ENCODE measurements at regions not wholly inside any gene's neighbourhood (a gene's known extent, or its start where the extent isn't known, plus 50 kb on each side); places are given as distances from the start of the nearest gene placed in this dataset.

DNA sequence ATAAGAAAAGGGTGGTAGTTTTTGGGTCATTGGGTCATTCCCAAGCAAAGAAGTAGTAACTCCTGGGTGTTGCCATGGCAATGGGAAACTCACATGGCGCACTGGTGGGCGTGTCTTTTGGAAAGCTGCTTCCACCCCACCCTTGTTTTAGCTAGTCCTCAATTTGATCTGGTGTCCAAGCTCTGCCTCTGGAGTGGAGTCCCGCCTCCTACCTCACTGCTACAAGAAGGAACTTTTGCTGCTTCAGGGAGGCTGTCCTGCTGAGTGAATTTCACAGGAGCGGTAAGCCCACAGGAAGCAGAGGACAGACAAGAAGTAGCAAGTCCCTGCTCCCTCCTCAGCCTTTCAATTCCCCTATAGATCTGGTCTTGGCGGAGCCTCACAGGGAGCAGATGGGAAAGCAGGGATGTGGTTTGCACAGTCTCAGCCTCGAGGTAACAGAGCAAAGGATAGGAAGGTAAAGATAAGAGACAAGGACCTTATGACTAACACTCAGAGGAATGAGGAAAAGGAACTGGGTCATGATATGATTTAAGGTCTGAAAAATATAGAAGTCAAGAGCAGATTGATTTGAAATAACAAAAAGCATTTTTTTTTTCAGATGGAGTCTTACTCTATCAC lies 700.3 kb downstream of the TNS3 start:
- Mint-ChIP-seq H3K9me3 (no peaks in the 10 kb centered on the region), H3K4me3 (no peak overlapping the region), H3K27me3 (ENCODE audit: low read depth) (no peaks in the 10 kb centered on the region), H3K4me1 (ENCODE audit: low read depth) (no peaks in the 10 kb centered on the region), H3K36me3 (ENCODE audit: low read depth) (no peaks in the 10 kb centered on the region), H3K27ac (no peak overlapping the region)
- no peak for DNase-seq
- intact Hi-C loops (cut with micrococcal nuclease) = no loop called here
- CTCF ChIA-PET = no interaction called here

- Mint-ChIP-seq H3K27ac (no peak overlapping the region), H3K4me3 (no peak overlapping the region), H3K4me1 (ENCODE audit: low read depth) (no peaks in the 10 kb centered on the region), H3K27me3 (ENCODE audit: low read depth) (no peaks in the 10 kb centered on the region), H3K9me3 (no peaks in the 10 kb centered on the region), H3K36me3 (ENCODE audit: low read depth) (no peaks in the 10 kb centered on the region)
- DNase-seq = no peak
- CTCF ChIA-PET = no interaction called here
- intact Hi-C loops (cut with micrococcal nuclease) = no loop called here
These were observed 701.3 kb downstream of the TNS3 start for GRCh38 chr7:46880508-46881196.

- Mint-ChIP-seq H3K27me3 (ENCODE audit: low read depth) (no peaks in the 10 kb centered on the region), H3K4me1 (ENCODE audit: low read depth) (no peaks in the 10 kb centered on the region), H3K36me3 (ENCODE audit: low read depth) (no peaks in the 10 kb centered on the region), H3K27ac (no peak overlapping the region), H3K4me3 (no peak overlapping the region), H3K9me3 (no peaks in the 10 kb centered on the region)
- CTCF ChIA-PET = interaction anchor here (0.6 kb wide), 1 partner anchor 370 kb away, joined by 5 read pairs; no protein-coding TSS in a partner anchor
- intact Hi-C loops (cut with micrococcal nuclease) = no loop called here
- no peak for DNase-seq
These were observed 702.1 kb downstream of the TNS3 start for GRCh38 chr7:46879783-46880182.

DNA sequence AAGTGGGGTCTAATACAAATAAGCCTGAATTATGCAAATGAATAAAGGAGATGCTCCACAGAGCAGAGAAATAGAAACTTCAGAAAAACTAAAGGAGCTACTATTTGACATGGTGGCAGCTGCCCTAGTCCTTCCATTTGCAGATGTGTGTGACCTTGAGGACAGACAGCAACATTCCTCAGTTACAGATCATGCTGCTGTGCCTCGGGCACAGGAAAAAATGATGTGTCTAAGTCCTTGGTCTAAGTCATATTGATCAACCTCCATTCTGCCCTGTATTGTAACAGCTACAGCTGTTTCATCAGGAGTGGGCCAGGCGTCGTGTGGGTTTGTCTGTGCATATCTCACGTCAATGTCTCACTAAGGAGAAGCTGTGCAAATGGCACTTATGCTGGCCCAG lies 710.4 kb downstream of the TNS3 start:
- H3K4me1 Mint-ChIP-seq (ENCODE audit: low read depth) = no peaks in the 10 kb centered on the region
- DNase-seq = no peak
- CTCF ChIA-PET = no interaction called here
- H3K36me3 Mint-ChIP-seq (ENCODE audit: low read depth) = no peaks in the 10 kb centered on the region
- no peaks in the 10 kb centered on the region for H3K27me3 Mint-ChIP-seq (ENCODE audit: low read depth)
- H3K4me3 Mint-ChIP-seq = no peak overlapping the region
- H3K9me3 Mint-ChIP-seq = no peaks in the 10 kb centered on the region
- no peak overlapping the region for H3K27ac Mint-ChIP-seq
- intact Hi-C loops (cut with micrococcal nuclease) = no loop called here

- Mint-ChIP-seq H3K36me3 (ENCODE audit: low read depth) (no peaks in the 10 kb centered on the region), H3K27me3 (ENCODE audit: low read depth) (no peaks in the 10 kb centered on the region), H3K27ac (no peak overlapping the region), H3K9me3 (peaks cover 2% of the 10 kb centered on the region), H3K4me1 (ENCODE audit: low read depth) (no peaks in the 10 kb centered on the region), H3K4me3 (no peak overlapping the region)
- intact Hi-C loops (cut with micrococcal nuclease) = no loop called here
- CTCF ChIA-PET = no interaction called here
- DNase-seq = no peak
These were observed 717.2 kb downstream of the TNS3 start for GRCh38 chr7:46864716-46865115.

DNA sequence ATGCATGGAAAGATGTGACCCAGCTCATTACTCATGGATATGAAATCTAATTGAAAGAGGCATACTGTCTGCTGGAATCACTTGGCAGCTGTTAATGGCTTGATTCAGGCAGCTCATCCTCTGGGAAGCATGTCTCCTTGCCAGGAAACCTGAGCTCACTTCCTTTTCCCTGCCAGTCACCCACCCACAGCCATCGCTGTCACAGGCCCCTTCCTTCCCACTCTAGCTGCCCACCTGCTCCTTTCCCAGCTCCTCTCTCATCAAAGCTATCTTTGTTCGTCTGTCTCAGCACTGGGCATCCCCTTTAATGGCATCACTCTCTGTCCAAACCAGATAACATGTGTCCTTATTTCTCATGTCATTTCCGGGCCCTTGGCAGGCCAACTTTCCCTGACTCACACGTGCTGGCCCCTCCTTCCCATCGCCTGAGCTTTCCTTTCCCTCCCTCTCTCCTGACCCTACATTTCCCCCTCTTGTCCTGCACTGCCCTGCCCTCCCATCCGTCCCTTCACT lies 721.9 kb downstream of the TNS3 start:
- Mint-ChIP-seq H3K36me3 (ENCODE audit: low read depth) (no peaks in the 10 kb centered on the region), H3K9me3 (peaks cover 2% of the 10 kb centered on the region), H3K4me3 (no peak overlapping the region), H3K27me3 (ENCODE audit: low read depth) (no peaks in the 10 kb centered on the region), H3K4me1 (ENCODE audit: low read depth) (no peaks in the 10 kb centered on the region), H3K27ac (no peak overlapping the region)
- CTCF ChIA-PET = no interaction called here
- intact Hi-C loops (cut with micrococcal nuclease) = no loop called here
- no peak for DNase-seq

- no peak overlapping the region for H3K27ac Mint-ChIP-seq
- no peaks in the 10 kb centered on the region for H3K4me1 Mint-ChIP-seq (ENCODE audit: low read depth)
- CTCF ChIA-PET = no interaction called here
- H3K4me3 Mint-ChIP-seq = no peak overlapping the region
- peaks cover 4% of the 10 kb centered on the region for H3K9me3 Mint-ChIP-seq
- intact Hi-C loops (cut with micrococcal nuclease) = no loop called here
- no peak for DNase-seq
- H3K36me3 Mint-ChIP-seq (ENCODE audit: low read depth) = no peaks in the 10 kb centered on the region
- no peaks in the 10 kb centered on the region for H3K27me3 Mint-ChIP-seq (ENCODE audit: low read depth)
These were observed 726.1 kb downstream of the TNS3 start for GRCh38 chr7:46855851-46856250.

DNA sequence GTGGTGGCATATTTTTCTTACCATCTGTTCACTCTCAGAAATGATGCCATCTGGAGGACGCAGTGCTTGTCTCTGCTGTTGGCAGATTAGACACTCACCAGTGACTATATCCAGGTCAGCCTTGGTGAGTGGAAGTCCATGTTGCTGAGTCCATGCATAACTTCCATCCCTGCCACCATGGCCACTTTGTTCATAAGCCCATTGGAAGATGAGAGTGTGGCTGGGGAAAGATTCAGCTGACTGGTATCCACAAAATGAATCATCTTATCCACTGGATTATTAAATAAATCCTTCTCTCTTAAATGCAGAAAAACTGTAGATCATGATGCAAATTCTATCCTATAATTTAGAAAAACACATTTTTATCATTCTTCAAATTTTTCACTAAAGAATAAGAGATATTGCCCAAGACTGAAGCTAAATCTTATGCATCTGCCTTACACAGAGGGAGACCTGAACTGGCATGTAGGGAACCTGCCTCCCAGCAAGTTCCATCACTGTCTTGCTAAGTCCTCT lies 726.9 kb downstream of the TNS3 start:
- intact Hi-C loops (cut with micrococcal nuclease) = no loop called here
- peaks cover 4% of the 10 kb centered on the region for H3K9me3 Mint-ChIP-seq
- H3K4me1 Mint-ChIP-seq (ENCODE audit: low read depth) = no peaks in the 10 kb centered on the region
- no peaks in the 10 kb centered on the region for H3K36me3 Mint-ChIP-seq (ENCODE audit: low read depth)
- H3K27me3 Mint-ChIP-seq (ENCODE audit: low read depth) = no peaks in the 10 kb centered on the region
- H3K4me3 Mint-ChIP-seq = no peak overlapping the region
- no peak overlapping the region for H3K27ac Mint-ChIP-seq
- CTCF ChIA-PET = interaction anchor here (0.8 kb wide), 1 partner anchor 937 kb away, joined by 4 read pairs; no protein-coding TSS in a partner anchor
- DNase-seq = no peak

- intact Hi-C loops (cut with micrococcal nuclease) = no loop called here
- no peak for DNase-seq
- H3K36me3 Mint-ChIP-seq (ENCODE audit: low read depth) = no peaks in the 10 kb centered on the region
- CTCF ChIA-PET = no interaction called here
- no peaks in the 10 kb centered on the region for H3K4me1 Mint-ChIP-seq (ENCODE audit: low read depth)
- peaks cover 4% of the 10 kb centered on the region for H3K9me3 Mint-ChIP-seq
- H3K4me3 Mint-ChIP-seq = no peak overlapping the region
- no peaks in the 10 kb centered on the region for H3K27me3 Mint-ChIP-seq (ENCODE audit: low read depth)
- H3K27ac Mint-ChIP-seq = no peak overlapping the region
These were observed 728.5 kb downstream of the TNS3 start for GRCh38 chr7:46853451-46853850.

DNA sequence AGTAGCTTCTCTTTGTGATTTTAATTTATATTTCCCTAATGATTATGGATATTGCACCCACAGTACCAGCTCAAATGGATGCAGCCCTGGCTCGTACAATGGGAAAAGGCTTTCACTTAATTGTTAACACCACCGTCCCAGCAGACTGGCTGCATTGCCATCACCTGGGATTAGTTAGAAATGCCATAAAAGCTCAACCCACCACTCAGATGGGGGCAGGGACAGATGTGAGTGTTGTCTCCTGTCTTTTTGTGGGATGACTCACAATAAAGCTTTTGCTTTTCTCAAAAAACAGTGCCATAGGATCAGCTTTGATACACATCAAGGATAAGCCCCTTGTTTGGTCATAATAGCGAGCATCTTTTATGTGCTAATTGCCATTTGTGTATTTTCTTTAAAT lies 729.1 kb downstream of the TNS3 start:
- Mint-ChIP-seq H3K27me3 (ENCODE audit: low read depth) (no peaks in the 10 kb centered on the region), H3K27ac (no peak overlapping the region), H3K9me3 (peaks cover 4% of the 10 kb centered on the region), H3K4me1 (ENCODE audit: low read depth) (no peaks in the 10 kb centered on the region), H3K4me3 (no peak overlapping the region), H3K36me3 (ENCODE audit: low read depth) (no peaks in the 10 kb centered on the region)
- intact Hi-C loops (cut with micrococcal nuclease) = no loop called here
- CTCF ChIA-PET = no interaction called here
- no peak for DNase-seq

GRCh38 chr7:46850563-46851330 lies 731.2 kb downstream of the TNS3 start:
- intact Hi-C loops (cut with micrococcal nuclease) = no loop called here
- no peak for DNase-seq
- CTCF ChIA-PET = interaction anchor here (0.6 kb wide), 1 partner anchor 33 kb away, joined by 3 read pairs; no protein-coding TSS in a partner anchor
- Mint-ChIP-seq H3K4me3 (no peak overlapping the region), H3K27me3 (ENCODE audit: low read depth) (no peaks in the 10 kb centered on the region), H3K9me3 (peaks cover 6% of the 10 kb centered on the region), H3K36me3 (ENCODE audit: low read depth) (no peaks in the 10 kb centered on the region), H3K4me1 (ENCODE audit: low read depth) (no peaks in the 10 kb centered on the region), H3K27ac (no peak overlapping the region)

DNA sequence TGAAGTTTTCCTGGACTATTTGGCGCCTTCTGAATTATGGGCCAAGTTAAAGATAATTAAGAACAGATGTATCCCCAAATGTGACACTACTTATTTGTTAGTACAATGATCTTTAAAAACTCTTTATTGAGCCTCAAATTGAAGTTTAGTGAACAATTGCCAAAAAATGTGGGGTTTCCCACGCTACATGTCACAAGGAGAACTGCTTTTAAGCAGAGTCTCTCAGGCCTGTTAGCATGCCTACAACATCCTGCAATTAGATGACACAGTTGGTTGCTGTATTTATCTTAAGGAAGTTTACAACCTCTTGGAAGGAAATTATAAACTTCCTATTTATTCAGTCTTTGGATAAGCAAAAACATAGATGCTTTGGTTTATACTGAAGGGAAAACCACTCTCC lies 733.0 kb downstream of the TNS3 start:
- Mint-ChIP-seq H3K27me3 (ENCODE audit: low read depth) (no peaks in the 10 kb centered on the region), H3K4me3 (no peak overlapping the region), H3K36me3 (ENCODE audit: low read depth) (no peaks in the 10 kb centered on the region), H3K27ac (no peak overlapping the region), H3K4me1 (ENCODE audit: low read depth) (no peaks in the 10 kb centered on the region), H3K9me3 (peaks cover 7% of the 10 kb centered on the region)
- intact Hi-C loops (cut with micrococcal nuclease) = no loop called here
- no peak for DNase-seq
- CTCF ChIA-PET = no interaction called here

Measured in activated naive CD4-positive, alpha-beta T cell treated with anti-CD3 and anti-CD28 coated beads for 36 hours (primary cell).